Heart left ventricle (tissue), 16 donors: ENCODE measurements at regions not wholly inside any gene's neighbourhood (a gene's known extent, or its start where the extent isn't known, plus 50 kb on each side); places are given as distances from the start of the nearest gene placed in this dataset.

Experiments
- ATAC-seq, 4 donors: fragments of 200-7000 bp; cut with Tn5 transposase; one replicate each; pipeline ENCODE4 v1.9.1; 2020 to 2022; ENCODE audit warnings: moderate library complexity in 4 of 4, mild to moderate bottlenecking in 3 of 4, moderate number of reproducible peaks in 1 of 4
- DNase-seq, 5 donors: peaks; one replicate each; pipeline ENCODE4 v3.0.0-alpha.2; 2020
- H3K27ac ChIP-seq, 12 donors: fragments of 200-600 bp; sonication (generic) in 4 of 12; one replicate each; pipeline versions ENCODE4 v1.5.0 to v1.8.0; 2016 to 2022; ENCODE audit warnings: mild to moderate bottlenecking in 2 of 12
- H3K27me3 ChIP-seq, 9 donors: fragments of 200-600 bp; sonication (generic) in 2 of 9; one replicate each; pipeline versions ENCODE4 v1.5.1 to v1.8.0; 2016 to 2022; ENCODE audit warnings: mild to moderate bottlenecking in 3 of 9
- H3K36me3 ChIP-seq, 9 donors: fragments of 200-600 bp; sonication (generic) in 2 of 9; one replicate each; pipeline versions ENCODE4 v1.5.0 to v1.8.0; 2018 to 2022; ENCODE audit warnings: mild to moderate bottlenecking in 2 of 9
- H3K4me1 ChIP-seq, 12 donors: fragments of 200-600 bp; sonication (generic) in 4 of 12; one replicate each; pipeline versions ENCODE4 v1.5.0 to v1.8.0; 2016 to 2022; ENCODE audit warnings: mild to moderate bottlenecking in 3 of 12
- H3K4me3 ChIP-seq, 12 donors: fragments of 200-600 bp; sonication (generic) in 4 of 12; one replicate each; pipeline versions ENCODE4 v1.5.0 to v1.8.0; 2017 to 2022; ENCODE audit warnings: mild to moderate bottlenecking in 9 of 12, moderate library complexity in 4 of 12
- H3K9me3 ChIP-seq, 12 donors: fragments of 200-600 bp; sonication (generic) in 4 of 12; one replicate each; pipeline versions ENCODE4 v1.5.0 to v1.8.0; 2016 to 2022; ENCODE audit warnings: mild to moderate bottlenecking in 1 of 12
- CTCF ChIP-seq, 12 donors: fragments of 200-600 bp; sonication (generic) in 4 of 12; IDR thresholded peaks; one replicate each; pipeline versions ENCODE4 v1.5.0 to v1.8.0; 2018 to 2022; ENCODE audit warnings: antibody characterized with exemption in 12 of 12, mild to moderate bottlenecking in 5 of 12
- POLR2A ChIP-seq, 2 donors: fragments of 450-650 bp; IDR thresholded peaks; one replicate each; pipeline ENCODE4 v1.6.1; 2017; ENCODE audit warnings: antibody characterized with exemption in 2 of 2, mild to moderate bottlenecking in 2 of 2, moderate library complexity in 2 of 2
- WGBS, 4 donors: extraction: QIAGEN DNeasy Blood & Tissue Kit in 2 of 4; methylation state at CpG; one replicate each; pipeline versions ENCODE4 v1.1.5 to v1.1.7; 2013 to 2018; 5-methylcytosine and 5-hydroxymethylcytosine counted together
- intact Hi-C, 10 donors: fragments of 100-400 bp; cut with DNase I; formaldehyde crosslinking; loops; one replicate each; pipeline versions ENCODE4 v1.11.1 to v1.14.2; 2022
- donor health status: ischemic (EF 13 %, LVEDD 7.1; RV severe dilation, severe dysfunction).
- donor health status: healthy with polysubstance abuse.
- donor health status: DM: no; HTN: yes; CAD: no.
- donor health status: DM: no; HTN: no; CAD: no.
- donor health status: ischemic (EF 25% LVEDD 6.9; RV normal size, moderate dysfunction).
- donor health status: ischemic (EF 25% LVEDD 5.7; RV mildly dilated, moderate dysfunction).
- donor health status: healthy.
- donor health status: DM: yes; HTN: yes; CAD: no.
- donor health status: ischemic (EF 35%, LVEDD 5.7; RV mildly dilated, moderate dysfunction).
- donor health status: nonischemic (EF 11% LVEDD 7.7; RV severe dilation, severe dysfunction).
- donor health status: DM: yes; HTN: yes; CAD: no.
- donor health status: PGD.
- donor health status: ischemic (EF 29% LVEDD 5.4; RV normal size, mild dysfunction).
- donor health status: nonischemic (EF 23%, LVEDD 6.1; RV moderate dilation, normal function).

DNA sequence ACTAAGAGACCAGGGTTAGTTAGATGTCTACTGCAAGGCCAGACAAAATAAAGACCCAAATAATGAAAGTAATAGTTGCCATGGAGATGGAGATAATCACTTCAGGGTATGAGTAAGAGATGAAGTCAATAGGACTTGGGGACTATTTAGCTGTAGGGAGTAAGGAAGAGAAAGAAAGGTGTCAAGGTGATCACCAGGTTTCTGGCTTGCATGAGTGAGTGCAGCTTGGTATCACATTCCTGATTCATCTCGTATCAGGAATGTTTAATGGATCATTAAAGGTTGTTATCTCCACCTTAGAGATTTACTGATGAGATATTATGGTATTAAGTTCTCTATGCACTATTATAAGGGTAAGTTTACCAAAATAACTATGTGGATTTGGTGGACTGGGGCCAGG lies 357.4 kb upstream of the ATP11B start:
- H3K4me1 ChIP-seq, result no peaks in the 10 kb centered on the region
- intact Hi-C loops, result no loop called here
- no peaks in the 10 kb centered on the region for H3K36me3 ChIP-seq
- H3K9me3 ChIP-seq, result no peaks in the 10 kb centered on the region
- no peak overlapping the region for H3K27ac ChIP-seq
- 37 to 53% (median 46%) methylated on average over 1 of the region's 1 CpG for whole genome bisulfite sequencing, 4 donors
- no peak for DNase-seq
- TF ChIP-seq POLR2A (IDR thresholded peaks at IDR 0.05), result no peak
- TF ChIP-seq CTCF (IDR thresholded peaks at IDR 0.05), result no peak
- no peak overlapping the region for H3K4me3 ChIP-seq
- ATAC-seq, result no peak
- H3K27me3 ChIP-seq, result no peaks in the 10 kb centered on the region

DNA sequence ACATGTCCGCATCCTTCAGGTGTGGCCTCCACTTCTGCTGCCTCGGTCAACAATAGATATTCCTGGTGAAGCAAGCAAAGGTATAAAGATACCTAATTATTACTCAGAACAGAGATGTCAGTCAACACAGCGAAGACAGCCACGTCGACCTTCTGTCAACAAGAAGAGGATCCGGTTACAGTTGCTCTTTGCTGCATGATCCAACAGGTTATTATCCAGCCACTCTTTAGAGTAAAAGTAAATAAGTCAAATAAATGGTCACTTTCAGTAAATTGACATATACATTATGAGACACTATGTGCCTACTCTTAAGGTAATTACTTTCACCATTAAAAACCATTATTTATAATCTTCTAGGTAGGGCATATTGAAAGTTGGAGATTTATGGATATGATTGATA lies 356.8 kb upstream of the ATP11B start:
- no peaks in the 10 kb centered on the region for H3K27me3 ChIP-seq
- TF ChIP-seq CTCF (IDR thresholded peaks at IDR 0.05) (no peak), POLR2A (IDR thresholded peaks at IDR 0.05) (no peak)
- no peaks in the 10 kb centered on the region for H3K9me3 ChIP-seq
- DNase-seq, result no peak
- 74 to 81% (median 78%) methylated on average over 6 of the region's 6 CpGs for WGBS, 4 donors
- H3K36me3 ChIP-seq, result no peaks in the 10 kb centered on the region
- H3K4me3 ChIP-seq, result no peak overlapping the region
- H3K27ac ChIP-seq, result no peak overlapping the region
- intact Hi-C loops, result no loop called here
- H3K4me1 ChIP-seq, result no peaks in the 10 kb centered on the region
- ATAC-seq, result no peak

DNA sequence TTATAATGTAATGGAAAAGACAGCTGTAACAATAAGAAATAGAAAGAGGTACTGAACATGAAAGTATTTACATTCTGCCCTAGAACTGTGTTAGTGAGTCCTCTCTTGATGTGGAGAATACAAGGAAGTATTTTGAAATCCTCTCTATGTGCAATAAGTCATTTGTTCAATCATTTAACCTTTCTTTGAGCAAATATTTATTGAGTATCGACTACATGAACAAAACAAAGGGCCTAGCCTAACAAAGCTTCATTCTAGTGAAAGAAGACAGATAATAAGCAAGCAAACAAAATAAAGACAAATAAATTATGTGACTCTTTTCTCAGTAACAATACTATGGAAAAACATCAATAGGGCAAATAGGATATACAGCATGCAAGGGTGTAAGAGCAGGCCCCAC lies 354.9 kb upstream of the ATP11B start:
- H3K4me1 ChIP-seq, result no peaks in the 10 kb centered on the region
- 71 to 81% (median 74%) methylated on average over 1 of the region's 1 CpG for WGBS, 4 donors
- H3K9me3 ChIP-seq, result no peaks in the 10 kb centered on the region
- DNase-seq (no peak), ATAC-seq (no peak)
- H3K27me3 ChIP-seq, result no peaks in the 10 kb centered on the region
- no peak overlapping the region for H3K27ac ChIP-seq
- H3K36me3 ChIP-seq, result no peaks in the 10 kb centered on the region
- no peak overlapping the region for H3K4me3 ChIP-seq
- intact Hi-C loops, result no loop called here
- TF ChIP-seq CTCF (IDR thresholded peaks at IDR 0.05) (no peak), POLR2A (IDR thresholded peaks at IDR 0.05) (no peak)

GRCh38 chr3:182440101-182440500 lies 353.2 kb upstream of the ATP11B start:
- no peak for ATAC-seq
- intact Hi-C loops, result no loop called here
- TF ChIP-seq POLR2A (IDR thresholded peaks at IDR 0.05) (no peak), CTCF (IDR thresholded peaks at IDR 0.05) (no peak)

More at GRCh38 chr3:182440101-182440500, 353.2 kb upstream of the ATP11B start:
- H3K4me3 ChIP-seq, result no peak overlapping the region
- no peaks in the 10 kb centered on the region for H3K4me1 ChIP-seq
- H3K9me3 ChIP-seq, result no peaks in the 10 kb centered on the region
- DNase-seq, result no peak
- no peaks in the 10 kb centered on the region for H3K27me3 ChIP-seq
- no peaks in the 10 kb centered on the region for H3K36me3 ChIP-seq
- no peak overlapping the region for H3K27ac ChIP-seq
